Upper lobe of right lung (tissue), 1 donor: ENCODE measurements at regions not wholly inside any gene's neighbourhood (a gene's known extent, or its start where the extent isn't known, plus 50 kb on each side); places are given as distances from the start of the nearest gene placed in this dataset.

Experiments used
- ATAC-seq: fragments of 200-7000 bp; cut with Tn5 transposase; one replicate; pipeline ENCODE4 v1.9.1; 2020; ENCODE audit warnings: mild to moderate bottlenecking, moderate library complexity
- DNase-seq: peaks from one replicate; pipeline ENCODE4 v3.0.0-alpha.2; 2020
- H3K27ac ChIP-seq: fragments of 200-600 bp; one replicate; pipeline ENCODE4 v1.8.0; 2022
- H3K27me3 ChIP-seq: fragments of 200-600 bp; one replicate; pipeline ENCODE4 v1.8.0; 2022; ENCODE audit warnings: mild to moderate bottlenecking
- H3K36me3 ChIP-seq: fragments of 200-600 bp; one replicate; pipeline ENCODE4 v1.8.0; 2022
- H3K4me1 ChIP-seq: fragments of 200-600 bp; one replicate; pipeline ENCODE4 v1.8.0; 2022
- H3K4me3 ChIP-seq: fragments of 200-600 bp; one replicate; pipeline ENCODE4 v1.8.0; 2022; ENCODE audit warnings: mild to moderate bottlenecking
- H3K9me3 ChIP-seq: fragments of 200-600 bp; one replicate; pipeline ENCODE4 v1.8.0; 2022
- CTCF ChIP-seq: fragments of 200-600 bp; IDR thresholded peaks from one replicate; pipeline ENCODE4 v1.8.0; 2022; ENCODE audit warnings: antibody characterized with exemption
- intact Hi-C: fragments of 100-400 bp; cut with DNase I; formaldehyde crosslinking; loops from one replicate; pipeline ENCODE4 v1.11.0; 2022
- donor health status: DM: no; HTN: yes; CAD: no; lungs with severe emphysema.

- H3K27ac ChIP-seq = no peak overlapping the region
- H3K4me1 ChIP-seq = peaks cover 24% of the 10 kb centered on the region
- no peaks in the 10 kb centered on the region for H3K27me3 ChIP-seq
- no peaks in the 10 kb centered on the region for H3K36me3 ChIP-seq
- ATAC-seq = no peak
- H3K9me3 ChIP-seq = no peaks in the 10 kb centered on the region
- TF ChIP-seq CTCF = no peak
- H3K4me3 ChIP-seq = no peak overlapping the region
- no peak for DNase-seq
- intact Hi-C loops = no loop called here
These were observed 64.5 kb upstream of the CIBAR2 start for GRCh38 chr16:85176541-85177447.

GRCh38 chr16:85177448-85177846 lies 65.2 kb upstream of the CIBAR2 start:
- Histone ChIP-seq H3K4me3 (no peak overlapping the region), H3K27me3 (no peaks in the 10 kb centered on the region), H3K4me1 (peaks cover 24% of the 10 kb centered on the region), H3K27ac (no peak overlapping the region), H3K36me3 (no peaks in the 10 kb centered on the region), H3K9me3 (no peaks in the 10 kb centered on the region)
- intact Hi-C loops = no loop called here
- no peak for TF ChIP-seq CTCF
- no peak for DNase-seq
- no peak for ATAC-seq

- no peak for ATAC-seq
These were observed 65.8 kb upstream of the CIBAR2 start for GRCh38 chr16:85178006-85178591.

GRCh38 chr16:85178596-85178995 lies 66.3 kb upstream of the CIBAR2 start:
- TF ChIP-seq CTCF = no peak
- Histone ChIP-seq H3K27ac (no peak overlapping the region), H3K36me3 (no peaks in the 10 kb centered on the region), H3K4me3 (no peak overlapping the region), H3K27me3 (no peaks in the 10 kb centered on the region), H3K9me3 (no peaks in the 10 kb centered on the region), H3K4me1 (peaks cover 16% of the 10 kb centered on the region)
- intact Hi-C loops = no loop called here
- ATAC-seq (no peak), DNase-seq (no peak)

More at GRCh38 chr16:85178006-85178591, 65.8 kb upstream of the CIBAR2 start:
- H3K27me3 ChIP-seq = no peaks in the 10 kb centered on the region
- no peak for DNase-seq
- TF ChIP-seq CTCF = no peak
- H3K27ac ChIP-seq = no peak overlapping the region
- peaks cover 21% of the 10 kb centered on the region for H3K4me1 ChIP-seq
- no peaks in the 10 kb centered on the region for H3K36me3 ChIP-seq
- H3K9me3 ChIP-seq = no peaks in the 10 kb centered on the region
- no peak overlapping the region for H3K4me3 ChIP-seq
- intact Hi-C loops = no loop called here

DNA sequence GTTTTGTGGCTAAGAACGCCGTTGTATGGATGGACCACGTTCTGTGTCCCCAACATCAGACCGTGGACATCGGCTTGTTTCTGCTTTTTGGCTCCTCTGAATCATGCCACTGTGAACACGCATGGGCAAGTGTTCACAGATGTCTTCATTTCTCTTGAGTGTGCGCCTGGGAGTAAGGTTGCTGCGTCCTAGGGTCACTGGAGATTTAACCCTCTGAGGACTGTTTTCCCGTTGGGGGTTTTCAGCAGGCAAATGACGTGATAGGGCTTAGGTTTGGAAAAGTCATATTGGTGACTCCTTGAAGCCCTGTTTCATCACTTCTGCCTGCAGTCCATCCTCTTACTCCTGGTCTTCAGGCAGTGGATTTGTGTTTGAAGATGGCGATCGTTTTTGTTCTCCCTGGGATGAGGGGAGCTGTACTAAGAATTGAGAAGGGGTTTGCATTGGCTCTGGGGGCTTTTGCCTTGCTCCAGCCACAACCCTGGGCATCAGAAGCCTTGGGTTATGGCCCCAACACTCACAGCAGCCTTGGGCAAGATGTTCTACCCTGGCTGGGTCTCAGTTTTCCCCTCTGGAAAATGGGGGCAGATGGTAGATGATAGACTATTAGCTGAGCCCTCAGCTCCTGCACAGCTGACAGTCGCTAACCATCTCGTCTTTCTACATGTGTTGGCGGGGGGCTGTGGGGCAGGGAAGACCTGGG lies 67.2 kb upstream of the CIBAR2 start:
- H3K36me3 ChIP-seq = no peaks in the 10 kb centered on the region
- H3K9me3 ChIP-seq = peaks cover 3% of the 10 kb centered on the region
- intact Hi-C loops = no loop called here
- no peak for DNase-seq
- H3K27me3 ChIP-seq = no peaks in the 10 kb centered on the region
- H3K27ac ChIP-seq = no peak overlapping the region
- no peak overlapping the region for H3K4me3 ChIP-seq
- no peak for TF ChIP-seq CTCF
- H3K4me1 ChIP-seq = peaks cover 7% of the 10 kb centered on the region
- no peak for ATAC-seq
